Spleen (tissue), 7 donors: ENCODE measurements at regions not wholly inside any gene's neighbourhood (a gene's known extent, or its start where the extent isn't known, plus 50 kb on each side); places are given as distances from the start of the nearest gene placed in this dataset.

Experiments used
- POLR2A ChIP-seq, 3 donors: fragments of 450-650 bp; IDR thresholded peaks; one replicate each; pipeline ENCODE4 v1.5.1; 2017; ENCODE audit warnings: antibody characterized with exemption in 3 of 3, mild to moderate bottlenecking in 1 of 3
- POLR2AphosphoS5 ChIP-seq, 3 donors: sonication (generic); formaldehyde crosslinking; IDR thresholded peaks; one replicate each; pipeline ENCODE4 v1.5.1; 2017; ENCODE audit warnings: antibody characterized with exemption in 3 of 3
- TF ChIP-seq, protein P1 (sequence below), 11 experiments: fragments of 200-600 bp in 7 of 11; fragments of 450-650 bp in 4 of 11; sonication (generic) in 4 of 11; IDR thresholded peaks in 8 of 11; conservative IDR thresholded peaks in 3 of 11; 1 replicate in 7 of 11; 2 replicates in 4 of 11; pipeline versions ENCODE4 v1.4.0 to v1.8.0; 2016 to 2021; ENCODE audit warnings: antibody characterized with exemption in 11 of 11, inconsistent platforms in 4 of 11, mild to moderate bottlenecking in 1 of 11
- donor health status: DM: no; HTN: no; CAD: no; lungs with moderate emphysema.
- donor health status: DM: no; HTN: no; CAD: no.
- donor health status: DM: no; HTN: no; CAD: no.

DNA sequence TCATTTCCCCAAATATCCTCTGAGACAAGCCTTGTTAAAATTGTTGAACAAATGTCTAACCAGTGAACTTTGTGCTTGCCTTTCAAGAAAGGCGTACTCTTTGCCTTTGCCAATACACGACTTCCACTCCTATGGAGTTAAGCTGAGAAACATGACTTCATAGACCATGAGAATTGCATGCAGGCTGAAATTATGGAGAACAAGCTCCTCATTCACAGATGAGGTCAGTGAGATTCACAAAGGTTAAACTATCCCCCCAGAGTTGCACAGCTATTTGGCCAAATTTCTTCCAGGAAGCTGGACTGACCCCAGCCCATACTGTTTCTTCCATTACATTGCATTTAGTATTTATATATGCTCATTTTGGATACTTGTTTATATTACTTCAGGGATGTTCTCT is 221.4 kb upstream of the SEMA3C start:
- TF ChIP-seq, protein P1, sequence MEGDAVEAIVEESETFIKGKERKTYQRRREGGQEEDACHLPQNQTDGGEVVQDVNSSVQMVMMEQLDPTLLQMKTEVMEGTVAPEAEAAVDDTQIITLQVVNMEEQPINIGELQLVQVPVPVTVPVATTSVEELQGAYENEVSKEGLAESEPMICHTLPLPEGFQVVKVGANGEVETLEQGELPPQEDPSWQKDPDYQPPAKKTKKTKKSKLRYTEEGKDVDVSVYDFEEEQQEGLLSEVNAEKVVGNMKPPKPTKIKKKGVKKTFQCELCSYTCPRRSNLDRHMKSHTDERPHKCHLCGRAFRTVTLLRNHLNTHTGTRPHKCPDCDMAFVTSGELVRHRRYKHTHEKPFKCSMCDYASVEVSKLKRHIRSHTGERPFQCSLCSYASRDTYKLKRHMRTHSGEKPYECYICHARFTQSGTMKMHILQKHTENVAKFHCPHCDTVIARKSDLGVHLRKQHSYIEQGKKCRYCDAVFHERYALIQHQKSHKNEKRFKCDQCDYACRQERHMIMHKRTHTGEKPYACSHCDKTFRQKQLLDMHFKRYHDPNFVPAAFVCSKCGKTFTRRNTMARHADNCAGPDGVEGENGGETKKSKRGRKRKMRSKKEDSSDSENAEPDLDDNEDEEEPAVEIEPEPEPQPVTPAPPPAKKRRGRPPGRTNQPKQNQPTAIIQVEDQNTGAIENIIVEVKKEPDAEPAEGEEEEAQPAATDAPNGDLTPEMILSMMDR (IDR thresholded peaks at IDR 0.05 in 8 of 11, conservative IDR thresholded peaks at IDR 0.05 in 3 of 11) = no peak
- TF ChIP-seq POLR2A (IDR thresholded peaks at IDR 0.05) (no peak), POLR2AphosphoS5 (IDR thresholded peaks at IDR 0.05) (no peak)
